Posterior cingulate gyrus (tissue), 11 donors: ENCODE measurements at regions not wholly inside any gene's neighbourhood (a gene's known extent, or its start where the extent isn't known, plus 50 kb on each side); places are given as distances from the start of the nearest gene placed in this dataset.
"Not testable (repeated sequence)": the region's sequence is repeated elsewhere in the genome, so short reads cannot be mapped to it uniquely, and the experiment has no call there.

Experiments used
- DNase-seq, 10 donors: peaks; one replicate each; pipeline versions ENCODE4 v3.0.0 to v3.0.0-alpha.2; 2020 to 2021; ENCODE audit warnings: mixed read lengths in 3 of 10
- intact Hi-C: fragments of 100-400 bp; cut with DNase I; formaldehyde crosslinking; loops from one replicate; pipeline ENCODE4 v1.15.1; 2023

- intact Hi-C loops: no loop called here
- no peak for DNase-seq
Observed at GRCh38 chr14:66295386-66295785, 190.8 kb upstream of the CCDC196 start.

GRCh38 chr14:66300886-66301285 lies 185.3 kb upstream of the CCDC196 start:
- intact Hi-C loops: no loop called here
- DNase-seq: no peak

- intact Hi-C loops: no loop called here
- DNase-seq: no peak
Observed at GRCh38 chr14:66306101-66306500, 180.1 kb upstream of the CCDC196 start.

- intact Hi-C loops: no loop called here
- DNase-seq: no peak
Observed at GRCh38 chr14:66311058-66311457, 175.1 kb upstream of the CCDC196 start.

- intact Hi-C loops: no loop called here
- peak in 6 of 10 donors; percentile 18 to 84 (median 40) for DNase-seq
Observed at GRCh38 chr14:66311990-66312389, 174.2 kb upstream of the CCDC196 start.

- no peak for DNase-seq
- intact Hi-C loops: no loop called here
Observed at GRCh38 chr14:66312451-66312850, 173.7 kb upstream of the CCDC196 start.

GRCh38 chr14:66315098-66315497 lies 171.1 kb upstream of the CCDC196 start:
- DNase-seq: peak in 1 of 10 donors; percentile 33

GRCh38 chr14:66315548-66315947 lies 170.6 kb upstream of the CCDC196 start:
- intact Hi-C loops: no loop called here
- DNase-seq: no peak

More at GRCh38 chr14:66315098-66315497, 171.1 kb upstream of the CCDC196 start:
- intact Hi-C loops: no loop called here

GRCh38 chr14:66322564-66322963 lies 163.6 kb upstream of the CCDC196 start:
- intact Hi-C loops: no loop called here

GRCh38 chr14:66330228-66330627 lies 155.9 kb upstream of the CCDC196 start:
- intact Hi-C loops: no loop called here
- no peak for DNase-seq

More at GRCh38 chr14:66322564-66322963, 163.6 kb upstream of the CCDC196 start:
- DNase-seq: no peak

GRCh38 chr14:66330916-66331315 lies 155.3 kb upstream of the CCDC196 start:
- intact Hi-C loops: no loop called here
- DNase-seq: no peak

- DNase-seq, intact Hi-C loops: not testable (repeated sequence)
Observed at GRCh38 chr14:66333293-66333692, 152.9 kb upstream of the CCDC196 start.

GRCh38 chr14:66341239-66341638 lies 144.9 kb upstream of the CCDC196 start:
- no peak for DNase-seq
- intact Hi-C loops: no loop called here

GRCh38 chr14:66345986-66346385 lies 140.2 kb upstream of the CCDC196 start:
- DNase-seq: no peak
- intact Hi-C loops: no loop called here

- DNase-seq: no peak
- intact Hi-C loops: no loop called here
Observed at GRCh38 chr14:66351310-66351709, 134.9 kb upstream of the CCDC196 start.

- intact Hi-C loops: loop anchor here (2.0 kb wide), 1 partner anchor 43 kb away; no protein-coding TSS in a partner anchor
- peak in 1 of 10 donors; percentile 11 for DNase-seq
Observed at GRCh38 chr14:66359500-66359899, 126.7 kb upstream of the CCDC196 start.

GRCh38 chr14:66360366-66360926 lies 125.7 kb upstream of the CCDC196 start:
- no peak for DNase-seq
- intact Hi-C loops: no loop called here

- DNase-seq: no peak
- intact Hi-C loops: no loop called here
Observed at GRCh38 chr14:66361013-66361412, 125.2 kb upstream of the CCDC196 start.

GRCh38 chr14:66365388-66365787 lies 120.8 kb upstream of the CCDC196 start:
- intact Hi-C loops: no loop called here
- no peak for DNase-seq

GRCh38 chr14:66369157-66369697 lies 116.9 kb upstream of the CCDC196 start:
- intact Hi-C loops: no loop called here
- DNase-seq: no peak

GRCh38 chr14:66371776-66372175 lies 114.4 kb upstream of the CCDC196 start:
- no peak for DNase-seq
- intact Hi-C loops: no loop called here
